ENCODE measurements at regions not wholly inside any gene's neighbourhood (a gene's known extent, or its start where the extent isn't known, plus 50 kb on each side); places are given as distances from the start of the nearest gene placed in this dataset.
"Not testable (repeated sequence)": the region's sequence is repeated elsewhere in the genome, so short reads cannot be mapped to it uniquely, and the experiment has no call there.

GRCh38 chr2:129923265-129924091, 56.0 kb upstream of the RAB6C start:
- DNase-seq (ENCODE audit: low read depth in 6 of 9, low spot score in 9 of 9), result peak in 6 of 9 donors; percentile 6 to 57 (median 28)
- no peak overlapping the region for H3K27ac ChIP-seq (ENCODE audit: low read depth in 1 of 2, low read length in 1 of 2)

GRCh38 chr2:129924115-129924514, 55.4 kb upstream of the RAB6C start:
- H3K4me3 ChIP-seq (ENCODE audit: low read length in 2 of 2); H3K4me1 ChIP-seq (ENCODE audit: control insufficient read depth in 2 of 2, insufficient read depth in 2 of 2, low read length in 2 of 2); H3K36me3 ChIP-seq (ENCODE audit: control insufficient read depth in 2 of 2, insufficient read depth in 2 of 2, low read length in 1 of 2); H3K9me3 ChIP-seq (ENCODE audit: control insufficient read depth in 2 of 2, insufficient read depth in 1 of 2, low read length in 1 of 2); DNase-seq (ENCODE audit: low read depth in 6 of 9, low spot score in 9 of 9); H3K27ac ChIP-seq (ENCODE audit: low read depth in 1 of 2, low read length in 1 of 2): not testable (repeated sequence)
- WGBS, result 80% methylated on average over 12 of the region's 12 CpGs
- peaks cover 0 to 21% of the 10 kb centered on the region in 2 donors for H3K27me3 ChIP-seq (ENCODE audit: control insufficient read depth in 2 of 2, insufficient read depth in 1 of 2, low read length in 1 of 2)

More at GRCh38 chr2:129923265-129924091, 56.0 kb upstream of the RAB6C start:
- Histone ChIP-seq H3K27me3 (ENCODE audit: control insufficient read depth in 2 of 2, insufficient read depth in 1 of 2, low read length in 1 of 2) (peaks cover 0 to 21% of the 10 kb centered on the region in 2 donors), H3K4me3 (ENCODE audit: low read length in 2 of 2) (no peak overlapping the region), H3K9me3 (ENCODE audit: control insufficient read depth in 2 of 2, insufficient read depth in 1 of 2, low read length in 1 of 2) (peaks cover 0 to 7% of the 10 kb centered on the region in 2 donors), H3K36me3 (ENCODE audit: control insufficient read depth in 2 of 2, insufficient read depth in 2 of 2, low read length in 1 of 2) (no peaks in the 10 kb centered on the region), H3K4me1 (ENCODE audit: control insufficient read depth in 2 of 2, insufficient read depth in 2 of 2, low read length in 2 of 2) (peaks cover 2 to 9% of the 10 kb centered on the region in 2 donors)
- 6% methylated on average over 30 of the region's 30 CpGs for WGBS

GRCh38 chr2:129925381-129925780, 54.1 kb upstream of the RAB6C start:
- WGBS, result 60% methylated on average over 3 of the region's 3 CpGs
- DNase-seq (ENCODE audit: low read depth in 6 of 9, low spot score in 9 of 9), result no peak

GRCh38 chr2:129927696-129928095, 51.8 kb upstream of the RAB6C start:
- Histone ChIP-seq H3K4me3 (ENCODE audit: low read length in 2 of 2) (no peak overlapping the region), H3K4me1 (ENCODE audit: control insufficient read depth in 2 of 2, insufficient read depth in 2 of 2, low read length in 2 of 2) (peaks cover 2 to 9% of the 10 kb centered on the region in 2 donors), H3K9me3 (ENCODE audit: control insufficient read depth in 2 of 2, insufficient read depth in 1 of 2, low read length in 1 of 2) (no peaks in the 10 kb centered on the region), H3K36me3 (ENCODE audit: control insufficient read depth in 2 of 2, insufficient read depth in 2 of 2, low read length in 1 of 2) (no peaks in the 10 kb centered on the region), H3K27me3 (ENCODE audit: control insufficient read depth in 2 of 2, insufficient read depth in 1 of 2, low read length in 1 of 2) (peaks cover 0 to 13% of the 10 kb centered on the region in 2 donors), H3K27ac (ENCODE audit: low read depth in 1 of 2, low read length in 1 of 2) (no peak overlapping the region)
- no peak for DNase-seq (ENCODE audit: low read depth in 6 of 9, low spot score in 9 of 9)
- WGBS, result 100% methylated on average over 1 of the region's 1 CpG

More at GRCh38 chr2:129925381-129925780, 54.1 kb upstream of the RAB6C start:
- H3K36me3 ChIP-seq (ENCODE audit: control insufficient read depth in 2 of 2, insufficient read depth in 2 of 2, low read length in 1 of 2), result no peaks in the 10 kb centered on the region
- H3K4me3 ChIP-seq (ENCODE audit: low read length in 2 of 2), result no peak overlapping the region
- H3K9me3 ChIP-seq (ENCODE audit: control insufficient read depth in 2 of 2, insufficient read depth in 1 of 2, low read length in 1 of 2), result no peaks in the 10 kb centered on the region
- H3K4me1 ChIP-seq (ENCODE audit: control insufficient read depth in 2 of 2, insufficient read depth in 2 of 2, low read length in 2 of 2), result peaks cover 2 to 9% of the 10 kb centered on the region in 2 donors
- H3K27me3 ChIP-seq (ENCODE audit: control insufficient read depth in 2 of 2, insufficient read depth in 1 of 2, low read length in 1 of 2), result peaks cover 0 to 21% of the 10 kb centered on the region in 2 donors
- H3K27ac ChIP-seq (ENCODE audit: low read depth in 1 of 2, low read length in 1 of 2), result no peak overlapping the region

- H3K4me3 ChIP-seq (ENCODE audit: low read length in 2 of 2), result no peak overlapping the region
- H3K27ac ChIP-seq (ENCODE audit: low read depth in 1 of 2, low read length in 1 of 2), result no peak overlapping the region
- no peaks in the 10 kb centered on the region for H3K4me1 ChIP-seq (ENCODE audit: control insufficient read depth in 2 of 2, insufficient read depth in 2 of 2, low read length in 2 of 2)
- no peak for DNase-seq (ENCODE audit: low read depth in 6 of 9, low spot score in 9 of 9)
- H3K36me3 ChIP-seq (ENCODE audit: control insufficient read depth in 2 of 2, insufficient read depth in 2 of 2, low read length in 1 of 2), result no peaks in the 10 kb centered on the region
- H3K9me3 ChIP-seq (ENCODE audit: control insufficient read depth in 2 of 2, insufficient read depth in 1 of 2, low read length in 1 of 2), result no peaks in the 10 kb centered on the region
- H3K27me3 ChIP-seq (ENCODE audit: control insufficient read depth in 2 of 2, insufficient read depth in 1 of 2, low read length in 1 of 2), result peaks cover 7 to 19% of the 10 kb centered on the region in 2 donors
- 92% methylated on average over 13 of the region's 13 CpGs for WGBS
These were observed 49.9 kb upstream of the RAB6C start for GRCh38 chr2:129929321-129930290.

Data from thymus (tissue), 11 donors.